Esophagus squamous epithelium (tissue), 4 donors: ENCODE measurements at regions not wholly inside any gene's neighbourhood (a gene's known extent, or its start where the extent isn't known, plus 50 kb on each side); places are given as distances from the start of the nearest gene placed in this dataset.

Source experiments
- POLR2A ChIP-seq, 4 donors: fragments of 450-650 bp; IDR thresholded peaks; one replicate each; pipeline ENCODE4 v1.6.1; 2017; ENCODE audit warnings: antibody characterized with exemption in 4 of 4, mild to moderate bottlenecking in 4 of 4, moderate library complexity in 3 of 4
- TF ChIP-seq, protein P1 (sequence below), 6 experiments: fragments of 450-650 bp in 4 of 6; fragments of 200-600 bp in 2 of 6; sonication (generic) in 2 of 6; IDR thresholded peaks; one replicate each; pipeline ENCODE4 v1.5.1; 2016 to 2019; ENCODE audit warnings: antibody characterized with exemption in 6 of 6, mild to moderate bottlenecking in 4 of 6, moderate library complexity in 4 of 6

DNA sequence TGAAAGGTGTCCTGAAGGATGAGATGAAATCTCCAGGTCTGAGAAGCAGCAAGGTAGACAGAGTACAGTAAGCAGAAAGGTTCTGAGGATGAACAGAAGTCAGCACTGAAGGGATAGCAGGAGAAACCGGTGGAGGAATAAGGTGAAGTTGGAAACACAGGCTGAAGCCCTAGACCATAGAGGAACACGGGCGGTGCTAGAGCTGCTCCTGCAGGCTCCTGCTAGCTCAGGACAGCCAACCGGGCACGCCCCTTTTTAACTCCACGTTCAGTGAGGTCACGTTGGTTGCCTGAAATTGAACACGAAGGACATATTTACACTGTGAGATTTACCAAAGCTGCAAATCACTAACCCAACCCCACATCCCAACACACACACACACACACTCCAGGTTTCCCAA, 1886.4 kb upstream of the AGA start:
- TF ChIP-seq, protein P1, sequence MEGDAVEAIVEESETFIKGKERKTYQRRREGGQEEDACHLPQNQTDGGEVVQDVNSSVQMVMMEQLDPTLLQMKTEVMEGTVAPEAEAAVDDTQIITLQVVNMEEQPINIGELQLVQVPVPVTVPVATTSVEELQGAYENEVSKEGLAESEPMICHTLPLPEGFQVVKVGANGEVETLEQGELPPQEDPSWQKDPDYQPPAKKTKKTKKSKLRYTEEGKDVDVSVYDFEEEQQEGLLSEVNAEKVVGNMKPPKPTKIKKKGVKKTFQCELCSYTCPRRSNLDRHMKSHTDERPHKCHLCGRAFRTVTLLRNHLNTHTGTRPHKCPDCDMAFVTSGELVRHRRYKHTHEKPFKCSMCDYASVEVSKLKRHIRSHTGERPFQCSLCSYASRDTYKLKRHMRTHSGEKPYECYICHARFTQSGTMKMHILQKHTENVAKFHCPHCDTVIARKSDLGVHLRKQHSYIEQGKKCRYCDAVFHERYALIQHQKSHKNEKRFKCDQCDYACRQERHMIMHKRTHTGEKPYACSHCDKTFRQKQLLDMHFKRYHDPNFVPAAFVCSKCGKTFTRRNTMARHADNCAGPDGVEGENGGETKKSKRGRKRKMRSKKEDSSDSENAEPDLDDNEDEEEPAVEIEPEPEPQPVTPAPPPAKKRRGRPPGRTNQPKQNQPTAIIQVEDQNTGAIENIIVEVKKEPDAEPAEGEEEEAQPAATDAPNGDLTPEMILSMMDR (IDR thresholded peaks at IDR 0.05): no peak
- no peak for TF ChIP-seq POLR2A (IDR thresholded peaks at IDR 0.05)
